Endothelial cell (in vitro differentiated cells): ENCODE measurements at regions not wholly inside any gene's neighbourhood (a gene's known extent, or its start where the extent isn't known, plus 50 kb on each side); places are given as distances from the start of the nearest gene placed in this dataset.

Source experiments
- DNase-seq: peaks from one replicate; pipeline ENCODE4 v3.0.0; 2021; ENCODE audit warnings: low spot score
- H3K27ac Mint-ChIP-seq: one replicate; pipeline ENCODE4 v1.8.0; 2021; ENCODE audit warnings: mixed read lengths, inconsistent platforms; ENCODE audit not compliant: unreplicated experiment
- H3K27me3 Mint-ChIP-seq: one replicate; pipeline ENCODE4 v1.8.0; 2021; ENCODE audit warnings: mild to moderate bottlenecking, moderate library complexity, mixed read lengths, inconsistent platforms; ENCODE audit not compliant: unreplicated experiment
- H3K36me3 Mint-ChIP-seq: one replicate; pipeline ENCODE4 v1.8.0; 2021; ENCODE audit warnings: mild to moderate bottlenecking, low read depth, mixed read lengths, inconsistent platforms; ENCODE audit not compliant: unreplicated experiment
- H3K4me1 Mint-ChIP-seq: one replicate; pipeline ENCODE4 v1.8.0; 2021; ENCODE audit warnings: mild to moderate bottlenecking, mixed read lengths, inconsistent platforms; ENCODE audit not compliant: unreplicated experiment
- H3K4me3 Mint-ChIP-seq: one replicate; pipeline ENCODE4 v1.8.0; 2021; ENCODE audit warnings: mild to moderate bottlenecking, mixed read lengths, inconsistent platforms; ENCODE audit not compliant: unreplicated experiment
- H3K9me3 Mint-ChIP-seq: one replicate; pipeline ENCODE4 v1.8.0; 2021; ENCODE audit warnings: mixed read lengths, inconsistent platforms; ENCODE audit not compliant: unreplicated experiment
- TF ChIP-seq, protein P1 (sequence below): fragments of 200-600 bp; sonication (generic); IDR thresholded peaks from one replicate; pipeline ENCODE4 v1.5.0; 2021; ENCODE audit warnings: antibody characterized with exemption; ENCODE audit not compliant: unreplicated experiment

DNA sequence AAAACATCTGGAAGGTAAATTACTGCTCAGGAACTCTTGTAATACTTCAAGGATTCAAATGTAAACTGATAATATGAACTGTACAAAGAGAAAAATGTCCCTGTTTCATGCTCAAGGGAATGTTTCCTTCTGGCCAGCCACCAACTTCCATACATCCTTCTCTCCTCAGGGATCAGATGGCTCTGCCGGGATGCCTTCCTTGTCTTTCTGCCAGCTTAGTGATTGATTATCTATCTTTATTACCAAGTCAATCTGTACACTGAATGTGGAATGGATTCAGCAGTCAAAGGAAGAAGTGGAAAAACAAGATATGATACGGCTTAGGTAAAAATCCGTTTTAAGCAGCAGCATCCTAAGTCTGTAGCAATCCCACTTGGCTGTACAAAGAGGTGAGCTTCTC, 178.3 kb downstream of the PTN start:
- H3K9me3 Mint-ChIP-seq = no peaks in the 10 kb centered on the region
- H3K27me3 Mint-ChIP-seq = no peaks in the 10 kb centered on the region
- no peak for DNase-seq
- TF ChIP-seq, protein P1, sequence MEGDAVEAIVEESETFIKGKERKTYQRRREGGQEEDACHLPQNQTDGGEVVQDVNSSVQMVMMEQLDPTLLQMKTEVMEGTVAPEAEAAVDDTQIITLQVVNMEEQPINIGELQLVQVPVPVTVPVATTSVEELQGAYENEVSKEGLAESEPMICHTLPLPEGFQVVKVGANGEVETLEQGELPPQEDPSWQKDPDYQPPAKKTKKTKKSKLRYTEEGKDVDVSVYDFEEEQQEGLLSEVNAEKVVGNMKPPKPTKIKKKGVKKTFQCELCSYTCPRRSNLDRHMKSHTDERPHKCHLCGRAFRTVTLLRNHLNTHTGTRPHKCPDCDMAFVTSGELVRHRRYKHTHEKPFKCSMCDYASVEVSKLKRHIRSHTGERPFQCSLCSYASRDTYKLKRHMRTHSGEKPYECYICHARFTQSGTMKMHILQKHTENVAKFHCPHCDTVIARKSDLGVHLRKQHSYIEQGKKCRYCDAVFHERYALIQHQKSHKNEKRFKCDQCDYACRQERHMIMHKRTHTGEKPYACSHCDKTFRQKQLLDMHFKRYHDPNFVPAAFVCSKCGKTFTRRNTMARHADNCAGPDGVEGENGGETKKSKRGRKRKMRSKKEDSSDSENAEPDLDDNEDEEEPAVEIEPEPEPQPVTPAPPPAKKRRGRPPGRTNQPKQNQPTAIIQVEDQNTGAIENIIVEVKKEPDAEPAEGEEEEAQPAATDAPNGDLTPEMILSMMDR = no peak
- no peak overlapping the region for H3K4me3 Mint-ChIP-seq
- H3K4me1 Mint-ChIP-seq = peaks cover 5% of the 10 kb centered on the region
- H3K36me3 Mint-ChIP-seq = no peaks in the 10 kb centered on the region
- no peak overlapping the region for H3K27ac Mint-ChIP-seq

DNA sequence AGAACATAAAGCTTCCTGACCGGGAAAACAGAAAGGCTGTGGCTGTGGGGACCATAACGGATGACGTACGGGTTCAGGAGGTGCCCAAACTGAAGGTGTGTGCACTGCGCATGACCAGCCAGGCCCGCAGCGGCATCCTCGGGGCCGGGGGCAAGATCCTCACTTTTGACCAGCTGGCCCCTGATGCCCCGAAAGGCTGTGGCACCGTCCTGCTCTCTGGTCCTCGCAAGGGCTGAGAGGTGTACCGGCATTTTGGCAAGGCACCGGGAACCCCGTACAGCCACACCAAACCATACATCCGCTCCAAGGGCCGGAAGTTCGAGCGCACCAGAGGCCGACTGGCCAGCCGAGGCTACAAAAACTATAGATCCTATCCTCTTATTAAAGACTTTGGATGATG, 179.3 kb downstream of the PTN start:
- H3K4me1 Mint-ChIP-seq = peaks cover 5% of the 10 kb centered on the region
- H3K36me3 Mint-ChIP-seq = no peaks in the 10 kb centered on the region
- no peak overlapping the region for H3K4me3 Mint-ChIP-seq
- no peak for DNase-seq
- no peak overlapping the region for H3K27ac Mint-ChIP-seq
- no peaks in the 10 kb centered on the region for H3K9me3 Mint-ChIP-seq
- TF ChIP-seq, protein P1 = no peak
- H3K27me3 Mint-ChIP-seq = no peaks in the 10 kb centered on the region

DNA sequence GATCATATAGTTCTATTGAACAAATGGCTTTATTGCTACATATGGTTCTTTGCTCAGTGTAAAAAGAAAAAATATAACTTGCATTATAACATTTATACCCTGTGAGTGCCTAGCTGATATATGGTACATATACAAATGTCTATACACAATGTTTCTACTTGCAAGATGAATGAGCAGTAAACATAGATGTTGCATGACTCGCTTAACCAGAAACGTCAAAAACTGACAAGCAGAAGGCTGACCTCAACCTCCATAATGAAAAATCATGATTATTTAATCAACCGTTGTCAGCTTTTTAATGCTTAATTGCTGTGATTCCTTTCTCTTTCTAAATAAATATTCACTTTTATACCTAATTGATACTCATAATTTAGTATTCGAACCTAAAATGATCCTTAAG, 183.3 kb downstream of the PTN start:
- Mint-ChIP-seq H3K9me3 (no peaks in the 10 kb centered on the region), H3K27me3 (no peaks in the 10 kb centered on the region), H3K36me3 (no peaks in the 10 kb centered on the region), H3K4me3 (no peak overlapping the region), H3K4me1 (no peaks in the 10 kb centered on the region), H3K27ac (no peak overlapping the region)
- no peak for DNase-seq
- TF ChIP-seq, protein P1 = no peak

DNA sequence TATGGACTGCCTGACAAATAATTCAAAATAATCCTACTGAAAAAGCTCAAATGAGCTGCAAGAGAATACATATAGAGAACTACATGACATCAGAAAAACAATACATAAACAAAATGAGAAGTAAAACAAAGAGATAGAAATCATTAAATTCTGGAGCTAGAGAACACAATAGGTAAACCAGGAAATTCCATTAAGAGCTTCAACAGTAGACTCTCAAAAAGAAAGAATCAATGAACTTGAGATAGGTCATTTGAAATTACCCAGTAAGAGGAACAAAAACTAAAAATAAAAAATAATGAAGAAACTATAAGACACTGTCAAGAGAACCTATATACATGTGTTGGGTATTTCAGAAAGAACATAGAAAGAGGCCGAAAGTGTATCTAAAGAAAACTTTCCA, 186.3 kb downstream of the PTN start:
- Mint-ChIP-seq H3K27me3 (no peaks in the 10 kb centered on the region), H3K4me3 (no peak overlapping the region), H3K4me1 (no peaks in the 10 kb centered on the region), H3K36me3 (no peaks in the 10 kb centered on the region), H3K9me3 (no peaks in the 10 kb centered on the region), H3K27ac (no peak overlapping the region)
- TF ChIP-seq, protein P1 = no peak
- DNase-seq = no peak

DNA sequence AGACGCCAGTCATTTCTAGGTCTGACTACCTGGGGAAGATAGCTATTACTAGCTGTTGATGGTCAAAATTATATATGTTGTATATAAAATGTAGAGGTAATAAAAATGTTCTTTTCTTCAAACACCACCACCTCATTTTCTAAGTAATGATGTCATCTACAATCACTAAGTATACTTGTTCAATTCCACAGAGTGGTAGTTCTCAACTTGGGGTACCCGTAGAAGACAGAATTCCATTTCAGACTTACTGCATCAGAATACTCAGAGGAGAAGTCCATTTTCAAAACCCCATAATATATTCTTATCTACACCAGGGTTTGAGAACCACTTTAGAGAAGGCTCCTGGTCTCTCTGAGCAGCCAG, 191.9 kb downstream of the PTN start:
- TF ChIP-seq, protein P1 = no peak
- Mint-ChIP-seq H3K9me3 (no peaks in the 10 kb centered on the region), H3K36me3 (no peaks in the 10 kb centered on the region), H3K4me3 (no peak overlapping the region), H3K4me1 (peaks cover 6% of the 10 kb centered on the region), H3K27ac (no peak overlapping the region), H3K27me3 (no peaks in the 10 kb centered on the region)
- DNase-seq = no peak
